DMS153 (cell line): ENCODE measurements at regions not wholly inside any gene's neighbourhood (a gene's known extent, or its start where the extent isn't known, plus 50 kb on each side); places are given as distances from the start of the nearest gene placed in this dataset.
"Not testable (repeated sequence)": the region's sequence is repeated elsewhere in the genome, so short reads cannot be mapped to it uniquely, and the experiment has no call there.

Experiments used
- DNase-seq: peaks from one replicate; lab custom pipeline; 2025; lab: John Stamatoyannopoulos, UW

- DNase-seq, result not testable (repeated sequence)
These were observed 135.3 kb upstream of the ZNF618 start for GRCh38 chr9:113740508-113741500.

- DNase-seq, result no peak
These were observed 133.9 kb upstream of the ZNF618 start for GRCh38 chr9:113741886-113742854.

- no peak for DNase-seq
These were observed 133.2 kb upstream of the ZNF618 start for GRCh38 chr9:113742878-113743277.

- no peak for DNase-seq
These were observed 129.6 kb upstream of the ZNF618 start for GRCh38 chr9:113746486-113746885.

- no peak for DNase-seq
These were observed 128.0 kb upstream of the ZNF618 start for GRCh38 chr9:113748135-113748534.

- no peak for DNase-seq
These were observed 122.5 kb upstream of the ZNF618 start for GRCh38 chr9:113753398-113754119.

- no peak for DNase-seq
These were observed 121.4 kb upstream of the ZNF618 start for GRCh38 chr9:113754739-113755138.

GRCh38 chr9:113755433-113755832 lies 120.7 kb upstream of the ZNF618 start:
- no peak for DNase-seq

GRCh38 chr9:113756476-113757192 lies 119.5 kb upstream of the ZNF618 start:
- no peak for DNase-seq

GRCh38 chr9:113763429-113763828 lies 112.7 kb upstream of the ZNF618 start:
- no peak for DNase-seq

GRCh38 chr9:113764572-113764971 lies 111.5 kb upstream of the ZNF618 start:
- no peak for DNase-seq

GRCh38 chr9:113769412-113769811 lies 106.7 kb upstream of the ZNF618 start:
- no peak for DNase-seq

- DNase-seq, result no peak
These were observed 105.7 kb upstream of the ZNF618 start for GRCh38 chr9:113770396-113770795.

GRCh38 chr9:113771199-113771598 lies 104.9 kb upstream of the ZNF618 start:
- no peak for DNase-seq

- DNase-seq, result no peak
These were observed 103.8 kb upstream of the ZNF618 start for GRCh38 chr9:113772121-113772810.

- no peak for DNase-seq
These were observed 101.1 kb upstream of the ZNF618 start for GRCh38 chr9:113774963-113775362.

GRCh38 chr9:113775749-113776148 lies 100.4 kb upstream of the ZNF618 start:
- no peak for DNase-seq

- DNase-seq, result no peak
These were observed 99.9 kb upstream of the ZNF618 start for GRCh38 chr9:113776194-113776593.

GRCh38 chr9:113781381-113781780 lies 94.7 kb upstream of the ZNF618 start:
- no peak for DNase-seq

- no peak for DNase-seq
These were observed 94.2 kb upstream of the ZNF618 start for GRCh38 chr9:113781896-113782295.

GRCh38 chr9:113783475-113783874 lies 92.6 kb upstream of the ZNF618 start:
- no peak for DNase-seq
